ENCODE measurements at regions not wholly inside any gene's neighbourhood (a gene's known extent, or its start where the extent isn't known, plus 50 kb on each side); places are given as distances from the start of the nearest gene placed in this dataset.

- POLR2A ChIA-PET, result no interaction called here
- peaks cover 1 to 38% of the 10 kb centered on the region in 2 experiments for H3K27me3 ChIP-seq (ENCODE audit: control insufficient read depth in 1 of 2, insufficient read depth in 2 of 2, low read length in 2 of 2)
- FAIRE-seq, result no peak
- in situ Hi-C loops (cut with HindIII; ENCODE audit: extremely low pct_ligation_motif_present, low pct_unique_long_range_greater_than_20kb) (no loop called here), intact Hi-C loops (cut with micrococcal nuclease; ENCODE audit: unreplicated experiment) (no loop called here)
- H3K4me2 ChIP-seq (ENCODE audit: low read depth, low read length), result no peak overlapping the region
- H3K9me3 ChIP-seq (ENCODE audit: low read length), result no peaks in the 10 kb centered on the region
- TF ChIP-seq LBX2 (CRISPR knock-in tag; IDR thresholded peaks at IDR 0.05; ENCODE audit: borderline replicate concordance), result no peak
- TF ChIP-seq ZNF235 (CRISPR knock-in tag; IDR thresholded peaks at IDR 0.05; ENCODE audit: borderline replicate concordance), result no peak
- no peak for TF ChIP-seq HNRNPL (IDR thresholded peaks at IDR 0.05; ENCODE audit: low read depth, low read length)
- TF ChIP-seq ZKSCAN1 (IDR thresholded peaks at IDR 0.05; ENCODE audit: low read length), result no peak
- no peak overlapping the region for H3K27ac ChIP-seq (ENCODE audit: extremely low read length, insufficient read depth, low read length)
- DNase-seq (ENCODE audit: low spot score), result no peak
- H3K9ac ChIP-seq (ENCODE audit: insufficient read depth, low read depth, low read length), result no peak overlapping the region
- no peaks in the 10 kb centered on the region for H3K4me1 ChIP-seq (ENCODE audit: insufficient read depth, low read length)
- WGBS (ENCODE audit: low lambda C conversion rate), result 29% methylated on average over 15 of the region's 24 CpGs
- H2AFZ ChIP-seq (ENCODE audit: low read length), result no peak overlapping the region
- H3K36me3 ChIP-seq (replicated peaks in 1 of 2; ENCODE audit: control insufficient read depth in 1 of 2, insufficient read depth in 2 of 2, low read length in 2 of 2), result no peaks in the 10 kb centered on the region
- ATAC-seq, result no peak; the same call in 2 of the 3 replicates
- BruUV-seq (replicated peaks), result no TSS peak
- no peaks in the 10 kb centered on the region for H4K20me1 ChIP-seq (ENCODE audit: insufficient read depth, low read length)
- H3K79me2 ChIP-seq (ENCODE audit: insufficient read depth, low read length), result no peaks in the 10 kb centered on the region
- H3K4me3 ChIP-seq (replicated peaks in 1 of 3; ENCODE audit: insufficient read depth in 1 of 3, low read depth in 2 of 3, low read length in 3 of 3), result no peak overlapping the region
- CTCF ChIA-PET (ENCODE audit: low intra/inter-chr PET ratio, low total read pairs), result no interaction called here
These were observed 311.0 kb downstream of the ALG10 start for GRCh38 chr12:34333337-34333736.

- H3K27me3 ChIP-seq (ENCODE audit: control insufficient read depth in 1 of 2, insufficient read depth in 2 of 2, low read length in 2 of 2), result peaks cover 1 to 46% of the 10 kb centered on the region in 2 experiments; a peak in 4 of 5 replicates
- intact Hi-C loops (cut with micrococcal nuclease; ENCODE audit: unreplicated experiment) (no loop called here), in situ Hi-C loops (cut with HindIII; ENCODE audit: extremely low pct_ligation_motif_present, low pct_unique_long_range_greater_than_20kb) (no loop called here)
- no peak for FAIRE-seq
- no peaks in the 10 kb centered on the region for H3K79me2 ChIP-seq (ENCODE audit: insufficient read depth, low read length)
- H4K20me1 ChIP-seq (ENCODE audit: insufficient read depth, low read length), result no peaks in the 10 kb centered on the region
- no TSS peak for BruUV-seq (replicated peaks)
- no peak for ATAC-seq
- WGBS (ENCODE audit: low lambda C conversion rate), result 0% methylated on average over 6 of the region's 14 CpGs
- H3K36me3 ChIP-seq (replicated peaks in 1 of 2; ENCODE audit: control insufficient read depth in 1 of 2, insufficient read depth in 2 of 2, low read length in 2 of 2), result no peaks in the 10 kb centered on the region
- ChIA-PET POLR2A (no interaction called here), CTCF (ENCODE audit: low intra/inter-chr PET ratio, low total read pairs) (no interaction called here)
- H3K27ac ChIP-seq (ENCODE audit: extremely low read length, insufficient read depth, low read length), result no peak overlapping the region
- no peak for DNase-seq (ENCODE audit: low spot score)
- H3K4me2 ChIP-seq (ENCODE audit: low read depth, low read length), result no peak overlapping the region
- no peak overlapping the region for H3K4me3 ChIP-seq (replicated peaks in 1 of 3; ENCODE audit: insufficient read depth in 1 of 3, low read depth in 2 of 3, low read length in 3 of 3)
- H2AFZ ChIP-seq (ENCODE audit: low read length), result no peak overlapping the region
- H3K9ac ChIP-seq (ENCODE audit: insufficient read depth, low read depth, low read length), result no peak overlapping the region
- no peaks in the 10 kb centered on the region for H3K9me3 ChIP-seq (ENCODE audit: low read length)
- H3K4me1 ChIP-seq (ENCODE audit: insufficient read depth, low read length), result no peaks in the 10 kb centered on the region
- TF ChIP-seq ZNF629 (CRISPR knock-in tag; conservative IDR thresholded peaks at IDR 0.05) (no peak), TRIM24 (CRISPR knock-in tag; IDR thresholded peaks at IDR 0.05) (no peak), ZNF782 (CRISPR knock-in tag; IDR thresholded peaks at IDR 0.05; ENCODE audit: borderline replicate concordance) (no peak), FOXM1 (CRISPR knock-in tag; IDR thresholded peaks at IDR 0.05) (no peak), SSRP1 (CRISPR knock-in tag; IDR thresholded peaks at IDR 0.05) (no peak), ZNF34 (CRISPR knock-in tag; IDR thresholded peaks at IDR 0.05; ENCODE audit: borderline replicate concordance) (no peak), SATB2 (CRISPR knock-in tag; IDR thresholded peaks at IDR 0.05) (no peak), GFI1 (CRISPR knock-in tag; IDR thresholded peaks at IDR 0.05; ENCODE audit: borderline replicate concordance) (no peak), ZMYM3 (CRISPR knock-in tag; IDR thresholded peaks at IDR 0.05) (no peak), E2F5 (CRISPR knock-in tag; conservative IDR thresholded peaks at IDR 0.05) (no peak), KLF11 (CRISPR knock-in tag; IDR thresholded peaks at IDR 0.05) (no peak), MTERF4 (CRISPR knock-in tag; IDR thresholded peaks at IDR 0.05) (no peak), SOX13 (IDR thresholded peaks at IDR 0.05) (no peak), SOX13 (CRISPR knock-in tag; conservative IDR thresholded peaks at IDR 0.05 in 1 of 2, IDR thresholded peaks at IDR 0.05 in 1 of 2) (no peak), SRF (IDR thresholded peaks at IDR 0.05; ENCODE audit: low read depth, low read length) (no peak), HNRNPH1 (optimal IDR thresholded peaks at IDR 0.05; ENCODE audit: low read depth, low read length) (no peak)
These were observed 312.2 kb downstream of the ALG10 start for GRCh38 chr12:34334538-34334937.

Data from HepG2 (cell line).